WTC11 (cell line): ENCODE measurements at regions not wholly inside any gene's neighbourhood (a gene's known extent, or its start where the extent isn't known, plus 50 kb on each side); places are given as distances from the start of the nearest gene placed in this dataset.
"Not testable (repeated sequence)": the region's sequence is repeated elsewhere in the genome, so short reads cannot be mapped to it uniquely, and the experiment has no call there.

Experiments used
- ATAC-seq: fragments of 200-7000 bp; cut with Tn5 transposase; 2 replicates; pipeline ENCODE4 v1.10.0; 2021; ENCODE audit warnings: mild to moderate bottlenecking, moderate library complexity
- CTCF ChIA-PET: fragments of 300-600 bp; sonication (Branson Sonifier 250); formaldehyde crosslinking; loops from one replicate; lab custom pipeline; 2021; ENCODE audit warnings: antibody characterized with exemption; lab: Charles Lee
- POLR2A ChIA-PET: fragments of 350-600 bp; sonication (Branson Sonifier 250); formaldehyde crosslinking; loops from one replicate; lab custom pipeline; 2021; ENCODE audit warnings: antibody characterized with exemption; lab: Charles Lee
- DNase-seq: peaks from one replicate; pipeline ENCODE4 v3.0.0; 2021; ENCODE audit warnings: low spot score
- H3K27ac Mint-ChIP-seq: 2 replicates; pipeline ENCODE4 v1.8.0; 2021; ENCODE audit warnings: mixed read lengths
- H3K27me3 Mint-ChIP-seq: 2 replicates; pipeline ENCODE4 v1.8.0; 2021; ENCODE audit warnings: low read depth, mild to moderate bottlenecking, moderate library complexity, mixed read lengths
- H3K36me3 Mint-ChIP-seq: 2 replicates; pipeline ENCODE4 v1.8.0; 2021; ENCODE audit warnings: mixed read lengths
- H3K4me1 Mint-ChIP-seq: 2 replicates; pipeline ENCODE4 v1.8.0; 2022; ENCODE audit warnings: mixed read lengths
- H3K4me3 Mint-ChIP-seq: 2 replicates; pipeline ENCODE4 v1.8.0; 2021; ENCODE audit warnings: mild to moderate bottlenecking, moderate library complexity, mixed read lengths
- H3K9me3 Mint-ChIP-seq: 2 replicates; pipeline ENCODE4 v1.8.0; 2021; ENCODE audit warnings: mixed read lengths
- EMX1 ChIP-seq: fragments of 250-450 bp; sonication (Bioruptor Pico); IDR thresholded peaks from 2 replicates; pipeline ENCODE4 v1.8.0; 2021; ENCODE audit warnings: mild to moderate bottlenecking
- ETV6 ChIP-seq: sonication (generic); formaldehyde crosslinking; IDR thresholded peaks from 2 replicates; pipeline ENCODE4 v1.8.1; 2022; ENCODE audit warnings: mild to moderate bottlenecking, missing genetic modification reagents
- FOXP1 ChIP-seq: sonication (generic); formaldehyde crosslinking; IDR thresholded peaks from 2 replicates; pipeline ENCODE4 v1.8.0; 2022; ENCODE audit warnings: missing genetic modification reagents, mild to moderate bottlenecking, moderate library complexity, borderline replicate concordance
- GTF2I ChIP-seq: fragments of 250-450 bp; sonication (Bioruptor Pico); conservative IDR thresholded peaks from 2 replicates; pipeline ENCODE4 v1.4.0; 2021; ENCODE audit warnings: mild to moderate bottlenecking
- JUN ChIP-seq: sonication (generic); formaldehyde crosslinking; IDR thresholded peaks from 2 replicates; pipeline ENCODE4 v1.8.0; 2023; ENCODE audit warnings: mild to moderate bottlenecking, missing genetic modification reagents
- OVOL2 ChIP-seq: fragments of 250-450 bp; sonication (Bioruptor Pico); IDR thresholded peaks from 2 replicates; pipeline ENCODE4 v1.9.0; 2021; ENCODE audit warnings: mild to moderate bottlenecking, borderline replicate concordance
- RELA ChIP-seq: sonication (generic); formaldehyde crosslinking; IDR thresholded peaks from 2 replicates; pipeline ENCODE4 v1.8.1; 2022; ENCODE audit warnings: missing genetic modification reagents, mild to moderate bottlenecking, borderline replicate concordance
- SP1 ChIP-seq: sonication (generic); formaldehyde crosslinking; conservative IDR thresholded peaks from 2 replicates; pipeline ENCODE4 v1.8.1; 2022; ENCODE audit warnings: missing genetic modification reagents
- TCF7 ChIP-seq: sonication (generic); formaldehyde crosslinking; IDR thresholded peaks from 2 replicates; pipeline ENCODE4 v1.8.0; 2022; ENCODE audit warnings: mild to moderate bottlenecking, low read depth, missing genetic modification reagents, moderate library complexity
- TEAD1 ChIP-seq: sonication (generic); formaldehyde crosslinking; IDR thresholded peaks from 2 replicates; pipeline ENCODE4 v1.8.0; 2022; ENCODE audit warnings: mild to moderate bottlenecking, missing genetic modification reagents
- TEAD4 ChIP-seq: sonication (generic); formaldehyde crosslinking; IDR thresholded peaks from 2 replicates; pipeline ENCODE4 v1.8.0; 2022; ENCODE audit warnings: mild to moderate bottlenecking, missing genetic modification reagents
- ZNF219 ChIP-seq: sonication (generic); formaldehyde crosslinking; IDR thresholded peaks from 2 replicates; pipeline ENCODE4 v1.8.0; 2023; ENCODE audit warnings: missing genetic modification reagents, mild to moderate bottlenecking, borderline replicate concordance
- ZNF317 ChIP-seq: sonication (generic); formaldehyde crosslinking; IDR thresholded peaks from 2 replicates; pipeline ENCODE4 v1.8.1; 2023; ENCODE audit warnings: low read depth, mild to moderate bottlenecking, moderate library complexity, missing genetic modification reagents, borderline replicate concordance
- TF ChIP-seq, protein P1 (sequence below): sonication (generic); formaldehyde crosslinking; conservative IDR thresholded peaks from 2 replicates; pipeline ENCODE4 v1.8.1; 2023; ENCODE audit warnings: mild to moderate bottlenecking, low read depth, missing genetic modification reagents, moderate library complexity
- TF ChIP-seq, protein P2 (sequence below): sonication (generic); formaldehyde crosslinking; IDR thresholded peaks from 2 replicates; pipeline ENCODE4 v1.8.1; 2023; ENCODE audit warnings: mild to moderate bottlenecking, missing genetic modification reagents, borderline replicate concordance
- TF ChIP-seq, protein P3 (sequence below): fragments of 250-450 bp; sonication (Bioruptor Pico); IDR thresholded peaks from 2 replicates; pipeline ENCODE4 v1.9.0; 2021; ENCODE audit warnings: mild to moderate bottlenecking, borderline replicate concordance
- TF ChIP-seq, protein P4 (sequence below): sonication (generic); formaldehyde crosslinking; IDR thresholded peaks from 2 replicates; pipeline ENCODE4 v1.8.0; 2022; ENCODE audit warnings: mild to moderate bottlenecking, missing genetic modification reagents
- TF ChIP-seq, protein P5 (sequence below): sonication (generic); formaldehyde crosslinking; IDR thresholded peaks from 2 replicates; pipeline ENCODE4 v1.8.0; 2022; ENCODE audit warnings: mild to moderate bottlenecking, missing genetic modification reagents

DNA sequence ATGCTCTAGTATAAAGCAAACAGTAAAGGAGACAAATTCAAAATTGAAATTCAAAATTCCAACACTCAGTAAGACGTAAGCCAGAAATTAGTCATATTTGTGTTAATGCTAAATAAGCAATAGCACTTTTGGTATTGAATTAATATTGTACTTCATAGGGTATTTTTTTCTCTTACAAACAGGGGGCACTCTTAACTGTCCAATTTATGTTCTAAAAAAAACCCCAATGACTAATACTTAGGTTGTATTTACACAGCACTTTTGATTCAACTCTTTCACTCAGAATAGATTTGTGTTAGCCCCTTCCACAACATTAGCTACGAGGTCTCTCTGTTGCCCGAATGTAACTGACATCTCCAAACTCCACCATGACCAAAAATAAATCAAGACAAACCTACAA lies 284.9 kb upstream of the COBL start:
- H3K27me3 Mint-ChIP-seq, result peaks cover 4% of the 10 kb centered on the region
- ChIA-PET POLR2A (interaction anchor here (0.6 kb wide), 1 partner anchor 326 kb away, joined by 3 read pairs; no protein-coding TSS in a partner anchor), CTCF (no interaction called here)
- no peak for DNase-seq
- no peak overlapping the region for H3K4me3 Mint-ChIP-seq
- TF ChIP-seq OVOL2 (CRISPR knock-in tag) (no peak), ZNF219 (no peak), SP1 (no peak), TEAD1 (CRISPR knock-in tag) (no peak), ZNF317 (CRISPR knock-in tag) (no peak), ETV6 (CRISPR knock-in tag) (no peak), TEAD4 (no peak), FOXP1 (no peak)
- TF ChIP-seq, protein P1, sequence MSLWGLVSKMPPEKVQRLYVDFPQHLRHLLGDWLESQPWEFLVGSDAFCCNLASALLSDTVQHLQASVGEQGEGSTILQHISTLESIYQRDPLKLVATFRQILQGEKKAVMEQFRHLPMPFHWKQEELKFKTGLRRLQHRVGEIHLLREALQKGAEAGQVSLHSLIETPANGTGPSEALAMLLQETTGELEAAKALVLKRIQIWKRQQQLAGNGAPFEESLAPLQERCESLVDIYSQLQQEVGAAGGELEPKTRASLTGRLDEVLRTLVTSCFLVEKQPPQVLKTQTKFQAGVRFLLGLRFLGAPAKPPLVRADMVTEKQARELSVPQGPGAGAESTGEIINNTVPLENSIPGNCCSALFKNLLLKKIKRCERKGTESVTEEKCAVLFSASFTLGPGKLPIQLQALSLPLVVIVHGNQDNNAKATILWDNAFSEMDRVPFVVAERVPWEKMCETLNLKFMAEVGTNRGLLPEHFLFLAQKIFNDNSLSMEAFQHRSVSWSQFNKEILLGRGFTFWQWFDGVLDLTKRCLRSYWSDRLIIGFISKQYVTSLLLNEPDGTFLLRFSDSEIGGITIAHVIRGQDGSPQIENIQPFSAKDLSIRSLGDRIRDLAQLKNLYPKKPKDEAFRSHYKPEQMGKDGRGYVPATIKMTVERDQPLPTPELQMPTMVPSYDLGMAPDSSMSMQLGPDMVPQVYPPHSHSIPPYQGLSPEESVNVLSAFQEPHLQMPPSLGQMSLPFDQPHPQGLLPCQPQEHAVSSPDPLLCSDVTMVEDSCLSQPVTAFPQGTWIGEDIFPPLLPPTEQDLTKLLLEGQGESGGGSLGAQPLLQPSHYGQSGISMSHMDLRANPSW (CRISPR knock-in tag), result no peak
- TF ChIP-seq, protein P2, sequence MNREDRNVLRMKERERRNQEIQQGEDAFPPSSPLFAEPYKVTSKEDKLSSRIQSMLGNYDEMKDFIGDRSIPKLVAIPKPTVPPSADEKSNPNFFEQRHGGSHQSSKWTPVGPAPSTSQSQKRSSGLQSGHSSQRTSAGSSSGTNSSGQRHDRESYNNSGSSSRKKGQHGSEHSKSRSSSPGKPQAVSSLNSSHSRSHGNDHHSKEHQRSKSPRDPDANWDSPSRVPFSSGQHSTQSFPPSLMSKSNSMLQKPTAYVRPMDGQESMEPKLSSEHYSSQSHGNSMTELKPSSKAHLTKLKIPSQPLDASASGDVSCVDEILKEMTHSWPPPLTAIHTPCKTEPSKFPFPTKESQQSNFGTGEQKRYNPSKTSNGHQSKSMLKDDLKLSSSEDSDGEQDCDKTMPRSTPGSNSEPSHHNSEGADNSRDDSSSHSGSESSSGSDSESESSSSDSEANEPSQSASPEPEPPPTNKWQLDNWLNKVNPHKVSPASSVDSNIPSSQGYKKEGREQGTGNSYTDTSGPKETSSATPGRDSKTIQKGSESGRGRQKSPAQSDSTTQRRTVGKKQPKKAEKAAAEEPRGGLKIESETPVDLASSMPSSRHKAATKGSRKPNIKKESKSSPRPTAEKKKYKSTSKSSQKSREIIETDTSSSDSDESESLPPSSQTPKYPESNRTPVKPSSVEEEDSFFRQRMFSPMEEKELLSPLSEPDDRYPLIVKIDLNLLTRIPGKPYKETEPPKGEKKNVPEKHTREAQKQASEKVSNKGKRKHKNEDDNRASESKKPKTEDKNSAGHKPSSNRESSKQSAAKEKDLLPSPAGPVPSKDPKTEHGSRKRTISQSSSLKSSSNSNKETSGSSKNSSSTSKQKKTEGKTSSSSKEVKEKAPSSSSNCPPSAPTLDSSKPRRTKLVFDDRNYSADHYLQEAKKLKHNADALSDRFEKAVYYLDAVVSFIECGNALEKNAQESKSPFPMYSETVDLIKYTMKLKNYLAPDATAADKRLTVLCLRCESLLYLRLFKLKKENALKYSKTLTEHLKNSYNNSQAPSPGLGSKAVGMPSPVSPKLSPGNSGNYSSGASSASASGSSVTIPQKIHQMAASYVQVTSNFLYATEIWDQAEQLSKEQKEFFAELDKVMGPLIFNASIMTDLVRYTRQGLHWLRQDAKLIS (CRISPR knock-in tag), result no peak
- TF ChIP-seq, protein P3, sequence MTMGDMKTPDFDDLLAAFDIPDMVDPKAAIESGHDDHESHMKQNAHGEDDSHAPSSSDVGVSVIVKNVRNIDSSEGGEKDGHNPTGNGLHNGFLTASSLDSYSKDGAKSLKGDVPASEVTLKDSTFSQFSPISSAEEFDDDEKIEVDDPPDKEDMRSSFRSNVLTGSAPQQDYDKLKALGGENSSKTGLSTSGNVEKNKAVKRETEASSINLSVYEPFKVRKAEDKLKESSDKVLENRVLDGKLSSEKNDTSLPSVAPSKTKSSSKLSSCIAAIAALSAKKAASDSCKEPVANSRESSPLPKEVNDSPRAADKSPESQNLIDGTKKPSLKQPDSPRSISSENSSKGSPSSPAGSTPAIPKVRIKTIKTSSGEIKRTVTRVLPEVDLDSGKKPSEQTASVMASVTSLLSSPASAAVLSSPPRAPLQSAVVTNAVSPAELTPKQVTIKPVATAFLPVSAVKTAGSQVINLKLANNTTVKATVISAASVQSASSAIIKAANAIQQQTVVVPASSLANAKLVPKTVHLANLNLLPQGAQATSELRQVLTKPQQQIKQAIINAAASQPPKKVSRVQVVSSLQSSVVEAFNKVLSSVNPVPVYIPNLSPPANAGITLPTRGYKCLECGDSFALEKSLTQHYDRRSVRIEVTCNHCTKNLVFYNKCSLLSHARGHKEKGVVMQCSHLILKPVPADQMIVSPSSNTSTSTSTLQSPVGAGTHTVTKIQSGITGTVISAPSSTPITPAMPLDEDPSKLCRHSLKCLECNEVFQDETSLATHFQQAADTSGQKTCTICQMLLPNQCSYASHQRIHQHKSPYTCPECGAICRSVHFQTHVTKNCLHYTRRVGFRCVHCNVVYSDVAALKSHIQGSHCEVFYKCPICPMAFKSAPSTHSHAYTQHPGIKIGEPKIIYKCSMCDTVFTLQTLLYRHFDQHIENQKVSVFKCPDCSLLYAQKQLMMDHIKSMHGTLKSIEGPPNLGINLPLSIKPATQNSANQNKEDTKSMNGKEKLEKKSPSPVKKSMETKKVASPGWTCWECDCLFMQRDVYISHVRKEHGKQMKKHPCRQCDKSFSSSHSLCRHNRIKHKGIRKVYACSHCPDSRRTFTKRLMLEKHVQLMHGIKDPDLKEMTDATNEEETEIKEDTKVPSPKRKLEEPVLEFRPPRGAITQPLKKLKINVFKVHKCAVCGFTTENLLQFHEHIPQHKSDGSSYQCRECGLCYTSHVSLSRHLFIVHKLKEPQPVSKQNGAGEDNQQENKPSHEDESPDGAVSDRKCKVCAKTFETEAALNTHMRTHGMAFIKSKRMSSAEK, result no peak
- TF ChIP-seq, all 79 proteins: peak for 0
- Mint-ChIP-seq H3K4me1 (no peaks in the 10 kb centered on the region), H3K27ac (no peak overlapping the region), H3K36me3 (peaks cover 34% of the 10 kb centered on the region), H3K9me3 (peaks cover 46% of the 10 kb centered on the region)
- ATAC-seq, result no peak

DNA sequence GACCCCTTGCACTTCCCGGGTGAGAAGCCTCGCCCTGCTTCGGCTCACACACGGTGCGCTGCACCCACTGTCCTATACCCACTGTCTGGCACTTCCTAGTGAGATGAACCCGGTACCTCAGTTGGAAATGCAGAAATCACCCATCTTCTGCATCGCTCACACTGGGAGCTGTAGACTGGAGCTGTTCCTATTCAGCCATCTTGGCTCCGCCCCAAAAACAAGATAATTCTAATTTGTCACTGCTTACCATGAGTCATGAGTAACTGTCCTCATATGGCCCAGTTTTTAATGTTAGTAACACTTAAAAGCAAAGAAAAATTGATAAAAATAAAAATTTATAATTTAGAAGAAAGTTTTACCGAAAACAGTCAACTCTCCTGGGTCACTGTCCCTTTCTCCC lies 283.3 kb upstream of the COBL start:
- DNase-seq, POLR2A ChIA-PET, CTCF ChIA-PET, H3K4me1 Mint-ChIP-seq, H3K4me3 Mint-ChIP-seq, ATAC-seq, H3K27me3 Mint-ChIP-seq, H3K27ac Mint-ChIP-seq: not testable (repeated sequence)
- peaks cover 49% of the 10 kb centered on the region for H3K9me3 Mint-ChIP-seq
- H3K36me3 Mint-ChIP-seq, result peaks cover 37% of the 10 kb centered on the region

DNA sequence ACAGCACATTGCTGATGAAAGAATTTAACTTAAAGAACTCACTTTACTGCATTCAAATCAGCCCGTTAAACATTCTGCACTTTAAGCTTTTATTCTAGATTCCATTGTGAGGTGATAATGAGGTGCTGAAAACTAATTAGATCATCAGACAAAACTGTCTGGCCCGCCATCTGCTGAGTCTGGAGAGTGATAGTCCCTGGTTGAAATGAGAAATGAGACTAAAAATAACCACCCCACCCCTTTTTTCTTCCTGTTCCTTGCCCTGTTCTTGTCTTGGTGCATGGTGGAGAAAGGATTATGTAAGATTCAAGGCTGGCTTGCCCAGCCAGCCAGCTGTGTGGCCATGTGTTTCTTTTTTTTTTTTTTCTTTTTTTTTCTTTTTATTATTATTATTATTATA lies 277.0 kb upstream of the COBL start:
- CTCF ChIA-PET, result no interaction called here
- H3K27ac Mint-ChIP-seq, result no peak overlapping the region
- no peak for ATAC-seq

More for the DNA sequence above, 277.0 kb upstream of the COBL start:
- H3K4me3 Mint-ChIP-seq, result no peak overlapping the region
- no peak for DNase-seq
- H3K4me1 Mint-ChIP-seq, result peaks cover 13% of the 10 kb centered on the region
- H3K9me3 Mint-ChIP-seq, result peaks cover 25% of the 10 kb centered on the region
- H3K36me3 Mint-ChIP-seq, result peaks cover 12% of the 10 kb centered on the region
- TF ChIP-seq GTF2I (CRISPR knock-in tag), result no peak
- TF ChIP-seq EMX1, result no peak
- TF ChIP-seq TCF7, result no peak
- TF ChIP-seq JUN (CRISPR knock-in tag), result no peak
- no peak for TF ChIP-seq RELA
- TF ChIP-seq, protein P4, sequence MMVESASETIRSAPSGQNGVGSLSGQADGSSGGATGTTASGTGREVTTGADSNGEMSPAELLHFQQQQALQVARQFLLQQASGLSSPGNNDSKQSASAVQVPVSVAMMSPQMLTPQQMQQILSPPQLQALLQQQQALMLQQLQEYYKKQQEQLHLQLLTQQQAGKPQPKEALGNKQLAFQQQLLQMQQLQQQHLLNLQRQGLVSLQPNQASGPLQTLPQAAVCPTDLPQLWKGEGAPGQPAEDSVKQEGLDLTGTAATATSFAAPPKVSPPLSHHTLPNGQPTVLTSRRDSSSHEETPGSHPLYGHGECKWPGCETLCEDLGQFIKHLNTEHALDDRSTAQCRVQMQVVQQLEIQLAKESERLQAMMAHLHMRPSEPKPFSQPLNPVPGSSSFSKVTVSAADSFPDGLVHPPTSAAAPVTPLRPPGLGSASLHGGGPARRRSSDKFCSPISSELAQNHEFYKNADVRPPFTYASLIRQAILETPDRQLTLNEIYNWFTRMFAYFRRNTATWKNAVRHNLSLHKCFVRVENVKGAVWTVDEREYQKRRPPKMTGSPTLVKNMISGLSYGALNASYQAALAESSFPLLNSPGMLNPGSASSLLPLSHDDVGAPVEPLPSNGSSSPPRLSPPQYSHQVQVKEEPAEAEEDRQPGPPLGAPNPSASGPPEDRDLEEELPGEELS (CRISPR knock-in tag), result no peak
- no peak for TF ChIP-seq OVOL2 (CRISPR knock-in tag)
- TF ChIP-seq, protein P5, sequence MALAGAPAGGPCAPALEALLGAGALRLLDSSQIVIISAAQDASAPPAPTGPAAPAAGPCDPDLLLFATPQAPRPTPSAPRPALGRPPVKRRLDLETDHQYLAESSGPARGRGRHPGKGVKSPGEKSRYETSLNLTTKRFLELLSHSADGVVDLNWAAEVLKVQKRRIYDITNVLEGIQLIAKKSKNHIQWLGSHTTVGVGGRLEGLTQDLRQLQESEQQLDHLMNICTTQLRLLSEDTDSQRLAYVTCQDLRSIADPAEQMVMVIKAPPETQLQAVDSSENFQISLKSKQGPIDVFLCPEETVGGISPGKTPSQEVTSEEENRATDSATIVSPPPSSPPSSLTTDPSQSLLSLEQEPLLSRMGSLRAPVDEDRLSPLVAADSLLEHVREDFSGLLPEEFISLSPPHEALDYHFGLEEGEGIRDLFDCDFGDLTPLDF, result no peak
- peaks cover under 1% of the 10 kb centered on the region; the same call in 1 of the 2 replicates for H3K27me3 Mint-ChIP-seq
- POLR2A ChIA-PET, result no interaction called here
